GM12878 (cell line): ENCODE measurements at regions not wholly inside any gene's neighbourhood (a gene's known extent, or its start where the extent isn't known, plus 50 kb on each side); places are given as distances from the start of the nearest gene placed in this dataset.

Experiments used
- ATAC-seq: fragments of 200-7000 bp; cut with Tn5 transposase; 3 replicates; pipeline ENCODE4 v1.9.1; 2020; ENCODE audit warnings: mild to moderate bottlenecking, moderate library complexity
- BruUV-seq: library from RNA; stranded (reverse); fragments of 400-500 nt; replicated peaks from 2 replicates; lab custom pipeline; 2021; lab: Mats Ljungman, UMichigan
- CTCF ChIA-PET: fragments of 300-600 bp; sonication (Branson Sonifier 250); formaldehyde crosslinking; extraction: SDS; loops from one replicate; lab custom pipeline; 2021; ENCODE audit warnings: inconsistent platforms; lab: Yijun Ruan, JAX
- POLR2A ChIA-PET: fragments of 350-600 bp; formaldehyde crosslinking; extraction: SDS; loops from one replicate; lab custom pipeline; 2021; ENCODE audit warnings: inconsistent platforms; lab: Charles Lee
- RAD21 ChIA-PET: fragments of 300-600 bp; sonication (Branson Sonifier 250); formaldehyde crosslinking; loops from one replicate; lab custom pipeline; 2023; ENCODE audit warnings: antibody characterized with exemption; ENCODE audit not compliant: unreplicated experiment; lab: Charles Lee
- SMC1A ChIA-PET: fragments of 300-600 bp; sonication (Branson Sonifier 250); formaldehyde crosslinking; loops from one replicate; lab custom pipeline; 2023; ENCODE audit not compliant: unreplicated experiment, uncharacterized antibody; lab: Charles Lee
- DNase-seq: peaks from one replicate; pipeline ENCODE4 v3.0.0-alpha.2; 2011; ENCODE audit warnings: low read depth, low spot score
- FAIRE-seq: peaks from 3 replicates; lab custom pipeline; 2011; peaks lifted over from hg19 to GRCh38; lab: Jason Lieb, UNC
- H2AFZ ChIP-seq: 2 replicates; pipeline ENCODE4 v1.6.0; 2011; ENCODE audit warnings: low read depth, low read length, control low read depth; ENCODE audit not compliant: control insufficient read depth
- H3K27ac ChIP-seq: 2 replicates; pipeline ENCODE4 v1.5.1; 2011; ENCODE audit warnings: control low read depth; ENCODE audit not compliant: control insufficient read depth, insufficient read depth
- H3K27me3 ChIP-seq, 2 experiments: replicated peaks in 1 of 2; 2 replicates each; pipeline versions ENCODE4 v1.6.0 to v1.6.1; 2011; ENCODE audit warnings: low read length in 1 of 2; ENCODE audit not compliant: control insufficient read depth in 2 of 2, insufficient read depth in 2 of 2
- H3K36me3 ChIP-seq, 2 experiments: 2 replicates each; pipeline ENCODE4 v1.5.1; 2011; ENCODE audit warnings: low read length in 1 of 2; ENCODE audit not compliant: control insufficient read depth in 2 of 2, insufficient read depth in 2 of 2
- H3K4me1 ChIP-seq: 2 replicates; pipeline ENCODE4 v1.6.1; 2011; ENCODE audit warnings: mild to moderate bottlenecking, low read length, moderate library complexity, mixed read lengths; ENCODE audit not compliant: control insufficient read depth, insufficient read depth
- H3K4me2 ChIP-seq: 2 replicates; pipeline ENCODE4 v1.6.0; 2011; ENCODE audit warnings: control low read depth; ENCODE audit not compliant: control insufficient read depth, insufficient read depth
- H3K4me3 ChIP-seq: fragments of 200-600 bp; sonication (generic); 2 replicates; pipeline ENCODE4 v1.5.1; 2016
- H3K79me2 ChIP-seq: 2 replicates; pipeline ENCODE4 v1.6.0; 2011; ENCODE audit warnings: low read length; ENCODE audit not compliant: control insufficient read depth, insufficient read depth
- H3K9ac ChIP-seq: 2 replicates; pipeline ENCODE4 v1.8.0; 2011; ENCODE audit warnings: low read length, control low read depth, mixed read lengths; ENCODE audit not compliant: control insufficient read depth, insufficient read depth
- H3K9me3 ChIP-seq: replicated peaks from 3 replicates; pipeline ENCODE4 v1.5.1; 2011; ENCODE audit warnings: mild to moderate bottlenecking, low read length; ENCODE audit not compliant: control insufficient read depth, insufficient read depth
- H4K20me1 ChIP-seq: 2 replicates; pipeline ENCODE4 v1.6.0; 2011; ENCODE audit not compliant: control insufficient read depth, insufficient read depth
- CREB1 ChIP-seq: IDR thresholded peaks from 2 replicates; pipeline ENCODE4 v1.6.1; 2012; ENCODE audit warnings: low read depth, mild to moderate bottlenecking, inconsistent platforms
- ESRRA ChIP-seq: IDR thresholded peaks from 2 replicates; pipeline ENCODE4 v1.6.1; 2012; ENCODE audit warnings: mild to moderate bottlenecking, low read length, improper control_type of control experiment
- EZH2 ChIP-seq: IDR thresholded peaks from 2 replicates; pipeline ENCODE4 v1.6.1; 2012; ENCODE audit warnings: low read depth, mild to moderate bottlenecking, control low read depth, inconsistent platforms, low read length, borderline replicate concordance; ENCODE audit not compliant: control insufficient read depth
- MTA2 ChIP-seq: fragments of 450-650 bp; IDR thresholded peaks from 2 replicates; pipeline ENCODE4 v1.6.1; 2016; ENCODE audit warnings: low read depth, mild to moderate bottlenecking, moderate library complexity
- NFYA ChIP-seq: IDR thresholded peaks from 2 replicates; pipeline ENCODE4 v1.6.1; 2011; ENCODE audit warnings: low read depth, mild to moderate bottlenecking, low read length, improper control_type of control experiment, borderline replicate concordance
- RAD51 ChIP-seq: fragments of 450-650 bp; IDR thresholded peaks from 2 replicates; pipeline ENCODE4 v1.6.1; 2016; ENCODE audit warnings: moderate library complexity, mild to moderate bottlenecking, inconsistent platforms
- RB1 ChIP-seq: fragments of 450-650 bp; formaldehyde crosslinking; IDR thresholded peaks from 2 replicates; pipeline ENCODE4 v1.6.1; 2017; ENCODE audit warnings: mild to moderate bottlenecking, borderline replicate concordance
- RBBP5 ChIP-seq: fragments of 200-600 bp; sonication (generic); conservative IDR thresholded peaks from 2 replicates; pipeline ENCODE4 v1.6.1; 2016
- RCOR1 ChIP-seq: conservative IDR thresholded peaks from 2 replicates; pipeline ENCODE4 v1.6.1; 2012; ENCODE audit warnings: low read depth, low read length, improper control_type of control experiment
- SIX5 ChIP-seq: IDR thresholded peaks from 2 replicates; pipeline ENCODE4 v1.6.1; 2011; ENCODE audit warnings: mild to moderate bottlenecking, low read depth, low read length, moderate library complexity; ENCODE audit not compliant: severe bottlenecking
- SMAD5 ChIP-seq: IDR thresholded peaks from 2 replicates; pipeline ENCODE4 v1.6.1; 2016; ENCODE audit warnings: antibody characterized with exemption, low read depth
- SMARCA5 ChIP-seq: fragments of 450-650 bp; IDR thresholded peaks from 2 replicates; pipeline ENCODE4 v1.6.1; 2017; ENCODE audit warnings: mild to moderate bottlenecking
- ZSCAN29 ChIP-seq: fragments of 450-650 bp; IDR thresholded peaks from 2 replicates; pipeline ENCODE4 v1.6.1; 2017; ENCODE audit warnings: mild to moderate bottlenecking, moderate library complexity
- WGBS: methylation state at CpG from one replicate; pipeline ENCODE4 v1.1.6; 2016; ENCODE audit warnings: low lambda C conversion rate; ENCODE audit not compliant: insufficient replicate concordance, insufficient coverage; ENCODE audit errors: missing lambda C conversion rate; 5-methylcytosine and 5-hydroxymethylcytosine counted together
- in situ Hi-C: fragments of 300-500 bp; cut with MboI; formaldehyde crosslinking; loops from 9 replicates; pipeline ENCODE4 v1.14.3; 2018; ENCODE audit warnings: mixed read lengths
- intact Hi-C: fragments of 100-400 bp; cut with micrococcal nuclease; formaldehyde crosslinking; loops from one replicate; pipeline ENCODE4 v1.14.2; 2022; ENCODE audit not compliant: unreplicated experiment

DNA sequence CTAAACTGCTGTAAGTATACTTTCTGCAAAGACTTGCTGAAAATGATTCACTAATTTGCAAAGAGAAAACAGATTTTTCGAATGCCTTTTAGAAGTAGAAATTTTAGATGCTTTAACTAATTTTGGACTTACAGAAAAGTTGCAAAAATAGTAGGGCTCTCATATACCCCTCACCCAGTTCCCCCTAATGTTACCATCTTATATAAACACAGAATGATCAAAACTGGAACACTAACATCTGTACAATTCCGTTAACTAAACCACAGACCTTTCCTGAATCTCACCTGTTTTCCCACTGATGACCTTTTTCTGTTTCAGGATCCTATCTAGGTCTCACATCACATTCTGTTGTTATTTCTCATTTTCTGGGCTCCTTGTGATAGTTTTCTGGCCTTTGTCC lies 454.8 kb downstream of the SHQ1 start:
- WGBS, result 0% methylated on average over 2 of the region's 2 CpGs
- BruUV-seq, result no TSS peak
- ChIA-PET POLR2A (no interaction called here), RAD21 (no interaction called here), SMC1A (interaction anchor here (1.6 to 2.1 kb wide), 3 partner anchors 8 to 19 kb away, joined by 4 to 6 read pairs (median 5); no protein-coding TSS in a partner anchor), CTCF (interaction anchor here (1.9 kb wide), 1 partner anchor 10 kb away, joined by 4 read pairs; no protein-coding TSS in a partner anchor)
- no peak overlapping the region for H3K27ac ChIP-seq
- H3K9ac ChIP-seq, result no peak overlapping the region
- peaks cover 8% of the 10 kb centered on the region; the same call in 1 of the 2 replicates for H3K4me1 ChIP-seq
- intact Hi-C loops, result no loop called here
- no peak for TF ChIP-seq ESRRA
- TF ChIP-seq SIX5, result no peak
- TF ChIP-seq SMARCA5, result no peak
- no peak for TF ChIP-seq MTA2
- TF ChIP-seq RB1, result no peak
- no peak for TF ChIP-seq NFYA
- TF ChIP-seq SMAD5, result no peak
- TF ChIP-seq CREB1, result no peak
- no peak for TF ChIP-seq RAD51
- no peak for TF ChIP-seq EZH2
- TF ChIP-seq RCOR1, result no peak
- TF ChIP-seq RBBP5, result no peak
- no peak for TF ChIP-seq ZSCAN29
- FAIRE-seq (no peak), DNase-seq (no peak), ATAC-seq (no peak)
- H3K36me3 ChIP-seq, result no peaks in the 10 kb centered on the region
- no peak overlapping the region for H3K4me2 ChIP-seq
- in situ Hi-C loops, result no loop called here
- peaks cover 4% of the 10 kb centered on the region; the same call in 1 of the 2 replicates for H4K20me1 ChIP-seq
- H3K27me3 ChIP-seq, result no peaks in the 10 kb centered on the region
- no peak overlapping the region for H3K4me3 ChIP-seq
- peaks cover 31% of the 10 kb centered on the region for H3K79me2 ChIP-seq
- no peaks in the 10 kb centered on the region for H3K9me3 ChIP-seq
- H2AFZ ChIP-seq, result no peak overlapping the region
